Sigmoid colon (tissue), 4 donors: ENCODE measurements at regions not wholly inside any gene's neighbourhood (a gene's known extent, or its start where the extent isn't known, plus 50 kb on each side); places are given as distances from the start of the nearest gene placed in this dataset.

Experiments used
- CTCF ChIP-seq, 4 experiments: fragments of 450-650 bp in 3 of 4; fragments of 200-600 bp in 1 of 4; IDR thresholded peaks; one replicate each; pipeline ENCODE4 v1.5.1; 2016 to 2019; ENCODE audit warnings: antibody characterized with exemption in 4 of 4, mild to moderate bottlenecking in 3 of 4, moderate library complexity in 2 of 4
- EP300 ChIP-seq, 4 donors: sonication (generic); formaldehyde crosslinking; IDR thresholded peaks; one replicate each; pipeline ENCODE4 v1.6.1; 2017; ENCODE audit warnings: antibody characterized with exemption in 4 of 4
- POLR2A ChIP-seq, 2 donors: fragments of 450-650 bp; IDR thresholded peaks; one replicate each; pipeline ENCODE4 v1.6.1; 2016; ENCODE audit warnings: antibody characterized with exemption in 2 of 2, mild to moderate bottlenecking in 2 of 2, moderate library complexity in 2 of 2
- POLR2AphosphoS5 ChIP-seq, 4 donors: sonication (generic); formaldehyde crosslinking; IDR thresholded peaks; one replicate each; pipeline ENCODE4 v1.6.1; 2017; ENCODE audit warnings: antibody characterized with exemption in 4 of 4

- no peak for TF ChIP-seq CTCF (IDR thresholded peaks at IDR 0.05)
- no peak for TF ChIP-seq POLR2AphosphoS5 (IDR thresholded peaks at IDR 0.05)
- TF ChIP-seq EP300 (IDR thresholded peaks at IDR 0.05) = no peak
- no peak for TF ChIP-seq POLR2A (IDR thresholded peaks at IDR 0.05)
Observed at GRCh38 chr3:102037791-102038190, 188.5 kb downstream of the NFKBIZ start.
